SK-N-SH treated with all-trans-retinoic acid at 6 μM for 48 hours (cell line): ENCODE measurements at regions not wholly inside any gene's neighbourhood (a gene's known extent, or its start where the extent isn't known, plus 50 kb on each side); places are given as distances from the start of the nearest gene placed in this dataset.

Experiments used
- ATAC-seq: fragments of 200-7000 bp; cut with Tn5 transposase; 3 replicates; pipeline ENCODE4 v1.9.1; 2020; ENCODE audit warnings: mild to moderate bottlenecking, moderate library complexity
- CSDC2 ChIP-seq: fragments of 250-450 bp; sonication (Bioruptor Pico); IDR thresholded peaks from 2 replicates; pipeline ENCODE4 v1.5.0; 2020; ENCODE audit warnings: mild to moderate bottlenecking, moderate library complexity
- CSRNP3 ChIP-seq: fragments of 250-450 bp; sonication (Bioruptor Pico); IDR thresholded peaks from 2 replicates; pipeline ENCODE4 v1.5.1; 2021; ENCODE audit warnings: mild to moderate bottlenecking, moderate library complexity
- GLIS3 ChIP-seq: fragments of 250-450 bp; sonication (Bioruptor Pico); IDR thresholded peaks from 2 replicates; pipeline ENCODE4 v1.5.0; 2020; ENCODE audit warnings: mild to moderate bottlenecking, moderate library complexity
- ISL1 ChIP-seq: fragments of 250-450 bp; sonication (Bioruptor Pico); IDR thresholded peaks from 2 replicates; pipeline ENCODE4 v2.1.2; 2022; ENCODE audit warnings: mild to moderate bottlenecking, moderate library complexity
- PATZ1 ChIP-seq: fragments of 250-450 bp; sonication (Bioruptor Pico); IDR thresholded peaks from 2 replicates; pipeline ENCODE4 v1.8.0; 2020; ENCODE audit warnings: mild to moderate bottlenecking, moderate library complexity, borderline replicate concordance
- POU6F1 ChIP-seq: fragments of 250-450 bp; sonication (Bioruptor Pico); IDR thresholded peaks from 2 replicates; pipeline ENCODE4 v1.8.0; 2021; ENCODE audit warnings: low read depth, mild to moderate bottlenecking, moderate library complexity, borderline replicate concordance
- PPARA ChIP-seq: fragments of 250-450 bp; sonication (Bioruptor Pico); IDR thresholded peaks from 2 replicates; pipeline ENCODE4 v1.5.0; 2020; ENCODE audit warnings: mild to moderate bottlenecking, borderline replicate concordance
- RARB ChIP-seq: fragments of 250-450 bp; sonication (Bioruptor Pico); IDR thresholded peaks from 2 replicates; pipeline ENCODE4 v1.8.0; 2021; ENCODE audit warnings: mild to moderate bottlenecking, moderate library complexity
- SNAI2 ChIP-seq: fragments of 250-450 bp; sonication (Bioruptor Pico); IDR thresholded peaks from 2 replicates; pipeline ENCODE4 v1.5.0; 2020; ENCODE audit warnings: mild to moderate bottlenecking, moderate library complexity
- TCF4 ChIP-seq: fragments of 250-450 bp; sonication (Bioruptor Pico); IDR thresholded peaks from 2 replicates; pipeline ENCODE4 v1.8.0; 2021; ENCODE audit warnings: mild to moderate bottlenecking, moderate library complexity, borderline replicate concordance
- TSHZ2 ChIP-seq: fragments of 250-450 bp; sonication (Bioruptor Pico); IDR thresholded peaks from 2 replicates; pipeline ENCODE4 v1.5.0; 2020; ENCODE audit warnings: mild to moderate bottlenecking, moderate library complexity
- ZC3H10 ChIP-seq: fragments of 250-450 bp; sonication (Bioruptor Pico); IDR thresholded peaks from 2 replicates; pipeline ENCODE4 v1.5.1; 2021; ENCODE audit warnings: mild to moderate bottlenecking, moderate library complexity
- ZFP3 ChIP-seq: fragments of 250-450 bp; sonication (Bioruptor Pico); IDR thresholded peaks from 2 replicates; pipeline ENCODE4 v1.5.0; 2020; ENCODE audit warnings: mild to moderate bottlenecking, moderate library complexity
- ZNF70 ChIP-seq: fragments of 450-650 bp; formaldehyde crosslinking; IDR thresholded peaks from 2 replicates; pipeline ENCODE4 v1.5.0; 2020; ENCODE audit warnings: mild to moderate bottlenecking, moderate library complexity
- ZNF8 ChIP-seq: fragments of 450-650 bp; formaldehyde crosslinking; IDR thresholded peaks from 2 replicates; pipeline ENCODE4 v1.5.0; 2020; ENCODE audit warnings: mild to moderate bottlenecking, moderate library complexity

GRCh38 chr18:39586741-39587140 is 2021.1 kb upstream of the CELF4 start:
- no peak for ATAC-seq
- no peak for TF ChIP-seq GLIS3
- TF ChIP-seq ZNF8, result no peak
- TF ChIP-seq CSDC2 (CRISPR knock-in tag), result no peak
- TF ChIP-seq TSHZ2 (CRISPR knock-in tag), result no peak
- TF ChIP-seq PATZ1 (CRISPR knock-in tag), result no peak
- no peak for TF ChIP-seq POU6F1 (CRISPR knock-in tag)
- no peak for TF ChIP-seq ZNF70
- no peak for TF ChIP-seq CSRNP3 (CRISPR knock-in tag)
- TF ChIP-seq ZFP3 (CRISPR knock-in tag), result no peak

- ATAC-seq, result no peak
- TF ChIP-seq TSHZ2 (CRISPR knock-in tag) (no peak), SNAI2 (CRISPR knock-in tag) (no peak), ZNF8 (no peak), ZC3H10 (CRISPR knock-in tag) (no peak), TCF4 (no peak), CSDC2 (CRISPR knock-in tag) (no peak), PPARA (CRISPR knock-in tag) (no peak), RARB (CRISPR knock-in tag) (no peak), ZFP3 (CRISPR knock-in tag) (no peak), POU6F1 (CRISPR knock-in tag) (no peak), ISL1 (CRISPR knock-in tag) (no peak), PATZ1 (CRISPR knock-in tag) (no peak), CSRNP3 (CRISPR knock-in tag) (no peak)
Observed at GRCh38 chr18:39574897-39575296, 2009.3 kb upstream of the CELF4 start.
